ENCODE measurements at regions not wholly inside any gene's neighbourhood (a gene's known extent, or its start where the extent isn't known, plus 50 kb on each side); places are given as distances from the start of the nearest gene placed in this dataset.
"Not testable (repeated sequence)": the region's sequence is repeated elsewhere in the genome, so short reads cannot be mapped to it uniquely, and the experiment has no call there.

DNA sequence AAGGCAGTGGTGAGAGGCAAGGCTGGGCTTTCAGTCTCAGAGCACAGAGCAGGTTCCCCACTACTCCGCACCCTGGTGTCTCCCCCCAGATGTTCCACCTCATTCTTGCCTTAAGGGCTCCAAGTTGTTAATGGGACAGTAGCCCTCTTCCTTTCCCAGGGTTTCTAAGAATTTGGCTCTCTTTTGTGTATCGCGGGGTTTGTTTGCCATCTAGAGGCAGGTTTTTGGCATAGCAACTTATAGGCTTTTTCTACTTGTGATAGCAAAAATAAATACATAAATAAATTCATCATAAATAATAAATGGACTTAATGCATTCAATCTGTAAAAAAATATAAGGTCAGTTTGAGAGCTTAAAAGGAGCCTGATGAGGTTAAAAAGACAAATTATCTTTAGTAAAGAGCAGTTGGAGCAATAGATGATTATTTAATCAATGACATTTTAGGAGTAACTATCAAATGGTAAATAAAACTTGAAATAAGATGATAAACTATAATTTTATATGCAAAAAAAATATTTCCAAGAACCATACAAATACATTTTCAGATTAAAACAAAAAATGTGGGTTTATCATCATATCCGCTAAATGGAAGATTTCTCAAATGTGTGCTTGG is 512.8 kb downstream of the FOXD4L5 start:
- not testable (repeated sequence) for H3K27me3 ChIP-seq, H3K27ac ChIP-seq, H3K9me3 ChIP-seq, H3K4me3 ChIP-seq, H3K36me3 ChIP-seq, H3K4me1 ChIP-seq
- peak in 1 of 2 donors; percentile 13 for DNase-seq (ENCODE audit: low spot score in 2 of 2)
- 0 to 17% methylated on average over 1 to 3 of the region's 4 CpGs for WGBS, 2 donors
- TF ChIP-seq, protein P1, sequence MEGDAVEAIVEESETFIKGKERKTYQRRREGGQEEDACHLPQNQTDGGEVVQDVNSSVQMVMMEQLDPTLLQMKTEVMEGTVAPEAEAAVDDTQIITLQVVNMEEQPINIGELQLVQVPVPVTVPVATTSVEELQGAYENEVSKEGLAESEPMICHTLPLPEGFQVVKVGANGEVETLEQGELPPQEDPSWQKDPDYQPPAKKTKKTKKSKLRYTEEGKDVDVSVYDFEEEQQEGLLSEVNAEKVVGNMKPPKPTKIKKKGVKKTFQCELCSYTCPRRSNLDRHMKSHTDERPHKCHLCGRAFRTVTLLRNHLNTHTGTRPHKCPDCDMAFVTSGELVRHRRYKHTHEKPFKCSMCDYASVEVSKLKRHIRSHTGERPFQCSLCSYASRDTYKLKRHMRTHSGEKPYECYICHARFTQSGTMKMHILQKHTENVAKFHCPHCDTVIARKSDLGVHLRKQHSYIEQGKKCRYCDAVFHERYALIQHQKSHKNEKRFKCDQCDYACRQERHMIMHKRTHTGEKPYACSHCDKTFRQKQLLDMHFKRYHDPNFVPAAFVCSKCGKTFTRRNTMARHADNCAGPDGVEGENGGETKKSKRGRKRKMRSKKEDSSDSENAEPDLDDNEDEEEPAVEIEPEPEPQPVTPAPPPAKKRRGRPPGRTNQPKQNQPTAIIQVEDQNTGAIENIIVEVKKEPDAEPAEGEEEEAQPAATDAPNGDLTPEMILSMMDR (IDR thresholded peaks at IDR 0.05), result peak in 3 of 5 experiments; percentile 9 to 21 (median 12)
